T-cell (primary cell): ENCODE measurements at regions not wholly inside any gene's neighbourhood (a gene's known extent, or its start where the extent isn't known, plus 50 kb on each side); places are given as distances from the start of the nearest gene placed in this dataset.

ENCODE experiments used
- ATAC-seq, 4 experiments: fragments of 200-7000 bp in 3 of 4; fragments of 150-1000 bp in 1 of 4; cut with Tn5 transposase; replicated peaks in 1 of 4; 1 replicate in 3 of 4; 2 replicates in 1 of 4; pipeline ENCODE4 v1.10.0; 2021; ENCODE audit warnings: moderate library complexity in 3 of 4, mild to moderate bottlenecking in 2 of 4, moderate number of reproducible peaks in 1 of 4
- CTCF ChIA-PET, 2 donors: fragments of 300-600 bp; sonication (Branson Sonifier 250); formaldehyde crosslinking; loops; one replicate each; lab custom pipeline; 2022; ENCODE audit warnings: antibody characterized with exemption in 2 of 2; lab: Charles Lee
- POLR2A ChIA-PET, 2 donors: fragments of 300-600 bp; sonication (Branson Sonifier 250); formaldehyde crosslinking; loops; one replicate each; lab custom pipeline; 2022; ENCODE audit warnings: antibody characterized with exemption in 2 of 2; lab: Charles Lee
- DNase-seq, 35 experiments: peaks; one replicate each; pipeline versions ENCODE4 v3.0.0 to v3.0.0-alpha.2; 2013 to 2023
- H3K27ac ChIP-seq: one replicate; pipeline ENCODE4 v1.5.1; 2013; ENCODE audit warnings: low read length
- H3K27me3 ChIP-seq, 2 experiments: replicated peaks in 1 of 2; 1 replicate in 1 of 2; 2 replicates in 1 of 2; pipeline versions ENCODE4 v1.6.1 to v1.7.0; 2013; ENCODE audit warnings: low read length in 1 of 2, mixed read lengths in 1 of 2; ENCODE audit not compliant: control insufficient read depth in 2 of 2, insufficient read depth in 2 of 2; ENCODE audit errors: extremely low read depth in 1 of 2
- H3K36me3 ChIP-seq, 2 donors: 1 replicate in 1 of 2; 2 replicates in 1 of 2; pipeline versions ENCODE4 v1.6.1 to v1.7.0; 2013; ENCODE audit warnings: low read length in 1 of 2; ENCODE audit not compliant: control insufficient read depth in 2 of 2, insufficient read depth in 1 of 2; ENCODE audit errors: extremely low read depth in 1 of 2
- H3K4me1 ChIP-seq, 2 experiments: 1 replicate in 1 of 2; 2 replicates in 1 of 2; pipeline versions ENCODE4 v1.6.1 to v1.7.0; 2013; ENCODE audit warnings: low read length in 2 of 2, mixed read lengths in 1 of 2; ENCODE audit not compliant: insufficient read depth in 2 of 2, control insufficient read depth in 1 of 2; ENCODE audit errors: extremely low read depth in 1 of 2
- H3K4me3 ChIP-seq, 2 donors: 1 replicate in 1 of 2; 2 replicates in 1 of 2; pipeline versions ENCODE4 v1.5.1 to v1.7.0; 2013; ENCODE audit warnings: mild to moderate bottlenecking in 2 of 2, low read length in 1 of 2, moderate library complexity in 1 of 2; ENCODE audit not compliant: control insufficient read depth in 1 of 2; ENCODE audit errors: extremely low read depth in 1 of 2
- H3K9me3 ChIP-seq: 2 replicates; pipeline ENCODE4 v1.7.0; 2013
- H3K27ac Mint-ChIP-seq, 2 donors: one replicate each; pipeline ENCODE4 v1.8.0; 2020 to 2021; ENCODE audit warnings: mild to moderate bottlenecking in 2 of 2, mixed read lengths in 2 of 2
- H3K27me3 Mint-ChIP-seq, 2 donors: one replicate each; pipeline ENCODE4 v1.8.0; 2021 to 2022; ENCODE audit warnings: mixed read lengths in 2 of 2
- H3K36me3 Mint-ChIP-seq: one replicate; pipeline ENCODE4 v1.8.0; 2021; ENCODE audit warnings: mixed read lengths
- H3K4me1 Mint-ChIP-seq, 3 donors: one replicate each; pipeline ENCODE4 v1.8.0; 2020 to 2022; ENCODE audit warnings: mixed read lengths in 3 of 3, mild to moderate bottlenecking in 1 of 3
- H3K4me3 Mint-ChIP-seq, 3 donors: one replicate each; pipeline ENCODE4 v1.8.0; 2020 to 2022; ENCODE audit warnings: mild to moderate bottlenecking in 3 of 3, mixed read lengths in 3 of 3, moderate library complexity in 3 of 3
- H3K9me3 Mint-ChIP-seq, 3 donors: one replicate each; pipeline ENCODE4 v1.8.0; 2020 to 2022; ENCODE audit warnings: mixed read lengths in 3 of 3
- WGBS: methylation state at CpG from one replicate; pipeline ENCODE4 v1.1.5; 2013; ENCODE audit warnings: missing lambda C conversion rate; ENCODE audit not compliant: insufficient coverage; 5-methylcytosine and 5-hydroxymethylcytosine counted together

DNA sequence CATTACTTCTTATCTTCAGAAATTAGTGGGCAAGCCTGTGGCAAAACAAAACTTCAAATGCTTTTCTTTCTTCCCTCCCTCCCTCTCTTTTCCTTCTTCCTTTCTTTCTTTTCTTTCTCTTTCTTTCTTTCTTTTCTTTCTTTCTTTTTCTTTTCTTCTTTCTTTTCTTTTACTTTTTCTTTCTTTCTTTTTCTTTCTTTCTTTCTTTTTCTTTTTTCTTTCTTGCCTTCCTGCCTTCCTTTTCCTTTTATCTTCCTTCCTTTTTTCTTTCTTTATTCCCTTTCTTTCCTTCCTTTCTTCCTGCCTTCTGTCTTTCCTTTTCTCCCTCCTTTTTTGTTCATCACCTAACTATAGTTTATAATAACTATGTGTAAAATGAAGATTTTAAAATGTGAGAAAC is 295.1 kb downstream of the SMOC2 start:
- Histone ChIP-seq H3K27me3 (no peaks in the 10 kb centered on the region), H3K36me3 (no peaks in the 10 kb centered on the region), H3K9me3 (no peaks in the 10 kb centered on the region), H3K27ac (no peak overlapping the region), H3K4me1 (no peaks in the 10 kb centered on the region), H3K4me3 (no peak overlapping the region)
- no peaks in the 10 kb centered on the region for H3K4me1 Mint-ChIP-seq
- H3K4me3 Mint-ChIP-seq: no peak overlapping the region
- ChIA-PET POLR2A (no interaction called here), CTCF (no interaction called here)
- ATAC-seq (no peak), DNase-seq (no peak)
- peaks cover 4 to 22% (median 8%) of the 10 kb centered on the region in 3 donors for H3K9me3 Mint-ChIP-seq
- no peaks in the 10 kb centered on the region for H3K36me3 Mint-ChIP-seq
- H3K27me3 Mint-ChIP-seq: no peaks in the 10 kb centered on the region
- no peak overlapping the region for H3K27ac Mint-ChIP-seq

GRCh38 chr6:168735268-168735949 is 294.4 kb downstream of the SMOC2 start:
- H3K27ac Mint-ChIP-seq: no peak overlapping the region
- Histone ChIP-seq H3K9me3 (no peaks in the 10 kb centered on the region), H3K36me3 (no peaks in the 10 kb centered on the region), H3K27me3 (no peaks in the 10 kb centered on the region), H3K27ac (no peak overlapping the region), H3K4me1 (no peaks in the 10 kb centered on the region), H3K4me3 (no peak overlapping the region)
- DNase-seq: no peak
- no peaks in the 10 kb centered on the region for H3K36me3 Mint-ChIP-seq
- no peak overlapping the region for H3K4me3 Mint-ChIP-seq
- POLR2A ChIA-PET: no interaction called here
- H3K4me1 Mint-ChIP-seq: no peaks in the 10 kb centered on the region
- peaks cover 4 to 22% (median 8%) of the 10 kb centered on the region in 3 donors for H3K9me3 Mint-ChIP-seq
- CTCF ChIA-PET: no interaction called here
- WGBS: 58% methylated on average over 3 of the region's 6 CpGs
- no peaks in the 10 kb centered on the region for H3K27me3 Mint-ChIP-seq
- ATAC-seq: no peak

GRCh38 chr6:168734523-168734922 is 293.5 kb downstream of the SMOC2 start:
- Histone ChIP-seq H3K4me1 (no peaks in the 10 kb centered on the region), H3K27ac (no peak overlapping the region), H3K36me3 (no peaks in the 10 kb centered on the region), H3K9me3 (no peaks in the 10 kb centered on the region), H3K27me3 (peaks cover 0 to 3% of the 10 kb centered on the region in 2 experiments), H3K4me3 (no peak overlapping the region)
- no peak for ATAC-seq
- H3K27me3 Mint-ChIP-seq: peaks cover 0 to 3% of the 10 kb centered on the region in 2 donors
- DNase-seq: no peak
- H3K9me3 Mint-ChIP-seq: peaks cover 4 to 22% (median 8%) of the 10 kb centered on the region in 3 donors
- no peak overlapping the region for H3K27ac Mint-ChIP-seq
- WGBS: 60% methylated on average over 1 of the region's 5 CpGs
- no peak overlapping the region for H3K4me3 Mint-ChIP-seq
- POLR2A ChIA-PET: no interaction called here
- H3K4me1 Mint-ChIP-seq: no peaks in the 10 kb centered on the region
- CTCF ChIA-PET: no interaction called here
- no peaks in the 10 kb centered on the region for H3K36me3 Mint-ChIP-seq

DNA sequence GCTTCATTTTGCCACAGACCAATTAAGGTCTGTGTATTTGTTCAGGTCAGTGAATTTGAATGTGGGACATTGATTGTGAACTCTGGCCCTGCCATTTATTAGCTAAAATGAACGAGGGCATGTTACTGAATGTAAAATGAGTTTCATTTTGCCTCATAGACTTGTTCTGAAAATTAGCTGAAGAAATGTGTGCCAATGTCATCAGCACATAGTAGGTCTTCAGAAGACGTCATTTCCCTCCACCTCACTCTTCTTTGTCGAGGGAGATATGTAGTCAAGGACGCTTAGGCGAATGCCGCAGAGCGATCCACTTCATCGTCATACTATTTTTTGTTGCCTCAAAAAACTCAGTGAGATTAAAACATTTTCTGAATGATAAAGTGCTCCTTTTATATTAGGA is 291.7 kb downstream of the SMOC2 start:
- Mint-ChIP-seq H3K9me3 (peaks cover 4 to 13% (median 6%) of the 10 kb centered on the region in 3 donors), H3K36me3 (no peaks in the 10 kb centered on the region), H3K27ac (no peak overlapping the region), H3K4me3 (no peak overlapping the region), H3K4me1 (no peaks in the 10 kb centered on the region), H3K27me3 (peaks cover 3% of the 10 kb centered on the region in 2 donors)
- ChIA-PET POLR2A (no interaction called here), CTCF (no interaction called here)
- Histone ChIP-seq H3K36me3 (no peaks in the 10 kb centered on the region), H3K27ac (no peak overlapping the region), H3K4me1 (no peaks in the 10 kb centered on the region), H3K9me3 (no peaks in the 10 kb centered on the region), H3K27me3 (peaks cover 0 to 4% of the 10 kb centered on the region in 2 experiments), H3K4me3 (no peak overlapping the region)
- ATAC-seq (no peak), DNase-seq (no peak)
- 80% methylated on average over 1 of the region's 8 CpGs for WGBS

GRCh38 chr6:168730931-168731716 is 290.1 kb downstream of the SMOC2 start:
- Histone ChIP-seq H3K27ac (no peak overlapping the region), H3K36me3 (no peaks in the 10 kb centered on the region), H3K4me3 (no peak overlapping the region), H3K9me3 (no peaks in the 10 kb centered on the region), H3K4me1 (no peaks in the 10 kb centered on the region), H3K27me3 (peaks cover 0 to 7% of the 10 kb centered on the region in 2 experiments)
- ChIA-PET POLR2A (no interaction called here), CTCF (no interaction called here)
- 70% methylated on average over 5 of the region's 14 CpGs for WGBS
- Mint-ChIP-seq H3K4me1 (no peaks in the 10 kb centered on the region), H3K27me3 (peaks cover 3% of the 10 kb centered on the region in 2 donors), H3K9me3 (no peaks in the 10 kb centered on the region), H3K27ac (no peak overlapping the region), H3K36me3 (no peaks in the 10 kb centered on the region), H3K4me3 (no peak overlapping the region)
- ATAC-seq: no peak
- DNase-seq: no peak

DNA sequence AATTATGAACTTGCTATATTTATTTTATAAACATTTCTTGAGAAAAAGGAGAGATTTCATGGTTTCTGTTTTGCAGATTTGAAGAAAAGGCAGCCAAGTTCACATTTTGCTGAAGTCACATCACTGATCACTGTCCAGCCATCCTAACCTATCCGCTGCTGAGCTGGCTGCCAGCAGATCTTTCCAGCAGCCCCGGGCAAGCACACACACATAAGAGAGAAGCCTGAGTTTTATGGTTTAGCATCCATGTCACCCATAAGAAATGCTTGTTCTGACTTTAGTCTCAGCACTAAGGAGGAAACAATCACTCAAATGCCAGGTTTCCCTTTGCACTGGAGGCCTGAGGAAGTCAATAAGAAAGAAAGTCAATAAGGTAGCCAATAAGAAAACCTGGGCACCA is 287.1 kb downstream of the SMOC2 start:
- H3K36me3 ChIP-seq: no peaks in the 10 kb centered on the region
- no peaks in the 10 kb centered on the region for H3K36me3 Mint-ChIP-seq
- H3K9me3 ChIP-seq: no peaks in the 10 kb centered on the region
- H3K4me3 ChIP-seq: no peak overlapping the region
- no peak overlapping the region for H3K27ac Mint-ChIP-seq
- H3K9me3 Mint-ChIP-seq: peaks cover 0 to 4% (median 0%) of the 10 kb centered on the region in 3 donors
- 79% methylated on average over 2 of the region's 2 CpGs for WGBS
- H3K4me3 Mint-ChIP-seq: no peak overlapping the region
- ATAC-seq (no peak), DNase-seq (no peak)
- H3K27me3 ChIP-seq: peaks cover 0 to 15% of the 10 kb centered on the region in 2 experiments
- ChIA-PET POLR2A (no interaction called here), CTCF (no interaction called here)
- H3K4me1 Mint-ChIP-seq: no peaks in the 10 kb centered on the region
- no peak overlapping the region for H3K27ac ChIP-seq
- H3K4me1 ChIP-seq: no peaks in the 10 kb centered on the region
- peaks cover 3% of the 10 kb centered on the region in 2 donors for H3K27me3 Mint-ChIP-seq
